Stimulated activated CD4-positive, alpha-beta T cell treated with anti-CD3 and anti-CD28 coated beads, Interleukin-15, amount 100 ng/mL, for 48 hours (primary cell): ENCODE measurements at regions not wholly inside any gene's neighbourhood (a gene's known extent, or its start where the extent isn't known, plus 50 kb on each side); places are given as distances from the start of the nearest gene placed in this dataset.
"Not testable (repeated sequence)": the region's sequence is repeated elsewhere in the genome, so short reads cannot be mapped to it uniquely, and the experiment has no call there.

ENCODE experiments used
- DNase-seq, 2 donors: peaks; one replicate each; pipeline ENCODE4 v3.0.0-alpha.2; 2020; ENCODE audit warnings: low read depth in 2 of 2

- not testable (repeated sequence) for DNase-seq
Measured at GRCh38 chr7:65146118-65146914, 139.8 kb upstream of the ERV3-1 start.

DNA sequence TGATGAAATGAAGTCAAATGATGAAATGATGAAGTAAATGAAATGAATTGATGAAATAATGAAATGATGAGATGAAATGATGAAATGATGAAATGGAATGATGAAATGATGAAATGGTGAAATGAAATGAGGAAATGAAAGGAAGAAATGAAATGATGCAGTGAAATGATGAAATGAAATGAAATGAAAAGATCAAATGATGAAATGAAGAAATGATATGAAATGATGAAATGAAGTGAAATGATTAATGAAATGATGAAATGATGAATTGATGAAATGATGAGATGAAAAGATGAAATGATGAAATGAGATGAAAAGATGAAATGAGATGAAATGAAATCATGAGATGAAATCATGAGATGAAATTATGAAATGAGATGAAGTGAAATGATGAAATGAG is 139.2 kb upstream of the ERV3-1 start:
- DNase-seq: not testable (repeated sequence)

DNA sequence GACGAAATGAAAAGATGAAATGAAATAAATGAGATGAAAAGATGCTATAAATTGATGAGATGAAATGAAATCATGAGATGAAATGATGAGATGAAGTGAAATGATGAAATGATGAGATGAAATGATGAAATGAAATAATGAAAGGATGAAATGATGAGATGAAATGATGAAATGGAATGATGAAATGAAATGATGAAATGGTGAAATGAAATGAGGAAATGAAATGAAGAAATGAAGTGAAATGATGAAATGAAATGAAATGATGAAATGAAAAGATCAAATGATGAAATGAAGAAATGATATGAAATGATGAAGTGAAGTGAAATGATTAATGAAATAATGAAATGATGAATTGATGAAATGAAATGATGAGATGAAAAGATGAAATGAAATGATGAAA is 138.5 kb upstream of the ERV3-1 start:
- DNase-seq: not testable (repeated sequence)

DNA sequence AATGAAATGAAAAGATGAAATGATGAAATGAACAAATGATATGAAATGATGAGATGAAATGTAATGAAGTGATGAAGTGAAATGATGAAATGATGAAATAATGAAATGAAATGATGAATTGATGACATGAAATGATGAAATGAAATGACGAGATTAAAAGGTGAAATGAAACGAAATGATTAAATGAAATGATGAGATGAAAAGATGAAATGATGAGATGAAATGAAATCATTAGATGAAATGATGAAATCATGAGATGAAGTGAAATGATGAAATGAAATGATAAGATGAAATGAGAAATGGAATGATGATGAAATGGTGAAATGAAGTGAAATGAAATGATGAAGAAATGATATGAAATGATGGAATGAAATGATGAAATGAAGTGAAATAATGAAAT is 138.1 kb upstream of the ERV3-1 start:
- not testable (repeated sequence) for DNase-seq

GRCh38 chr7:65144119-65144518 is 137.6 kb upstream of the ERV3-1 start:
- not testable (repeated sequence) for DNase-seq

GRCh38 chr7:65141894-65142293 is 135.4 kb upstream of the ERV3-1 start:
- DNase-seq: not testable (repeated sequence)

GRCh38 chr7:65141405-65141778 is 134.9 kb upstream of the ERV3-1 start:
- not testable (repeated sequence) for DNase-seq

- not testable (repeated sequence) for DNase-seq
Measured at GRCh38 chr7:65140543-65141404, 134.3 kb upstream of the ERV3-1 start.

GRCh38 chr7:65136850-65137249 is 130.4 kb upstream of the ERV3-1 start:
- not testable (repeated sequence) for DNase-seq

GRCh38 chr7:65133087-65133486 is 126.6 kb upstream of the ERV3-1 start:
- DNase-seq: not testable (repeated sequence)

GRCh38 chr7:65132256-65132655 is 125.8 kb upstream of the ERV3-1 start:
- DNase-seq: not testable (repeated sequence)

DNA sequence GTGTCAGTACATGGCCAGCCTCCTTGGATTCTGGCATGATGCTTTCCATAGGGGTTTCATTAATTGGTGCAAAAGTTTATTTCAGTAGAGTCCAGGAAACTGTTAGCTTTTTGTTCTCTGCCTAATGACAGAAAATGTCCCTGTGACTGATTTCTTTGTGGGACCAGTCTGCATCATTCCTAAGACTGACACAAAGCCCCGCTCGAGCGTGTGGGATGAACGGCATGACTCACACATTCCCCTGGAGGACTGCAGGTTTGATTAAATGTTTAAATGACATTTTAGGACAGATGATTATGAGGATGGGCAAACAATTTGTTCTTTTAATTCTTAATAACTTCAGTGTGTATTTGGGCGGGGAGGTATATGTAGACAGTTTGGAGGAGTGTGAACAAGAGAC is 120.9 kb upstream of the ERV3-1 start:
- DNase-seq: not testable (repeated sequence)

- not testable (repeated sequence) for DNase-seq
Measured at GRCh38 chr7:65124600-65124999, 118.1 kb upstream of the ERV3-1 start.

DNA sequence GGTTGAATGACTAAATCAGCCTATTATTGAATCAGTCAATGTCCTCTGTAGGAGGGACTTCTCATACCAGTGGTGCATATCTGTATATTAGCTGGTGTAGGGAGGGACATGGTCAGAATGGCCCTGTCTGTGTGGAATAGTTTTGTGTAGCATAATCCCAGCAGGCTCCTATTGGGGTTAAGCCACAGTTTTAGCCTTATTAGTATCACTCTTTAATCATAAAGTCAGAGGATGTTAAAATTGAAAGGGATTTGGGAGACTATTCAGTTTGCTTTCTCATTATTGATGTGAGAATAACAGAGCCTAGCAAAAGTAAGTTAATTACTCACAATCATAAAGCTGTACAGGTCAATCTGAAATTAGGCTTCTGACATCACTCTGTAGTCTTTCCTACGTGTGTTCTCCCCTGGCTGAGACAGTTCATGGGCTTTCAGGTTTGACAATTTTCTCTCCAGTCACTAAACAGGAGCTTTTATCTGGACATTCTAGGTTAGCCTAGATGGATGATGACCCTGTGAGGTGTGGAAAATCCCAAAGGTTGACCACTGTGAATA is 99.2 kb upstream of the ERV3-1 start:
- DNase-seq: not testable (repeated sequence)

DNA sequence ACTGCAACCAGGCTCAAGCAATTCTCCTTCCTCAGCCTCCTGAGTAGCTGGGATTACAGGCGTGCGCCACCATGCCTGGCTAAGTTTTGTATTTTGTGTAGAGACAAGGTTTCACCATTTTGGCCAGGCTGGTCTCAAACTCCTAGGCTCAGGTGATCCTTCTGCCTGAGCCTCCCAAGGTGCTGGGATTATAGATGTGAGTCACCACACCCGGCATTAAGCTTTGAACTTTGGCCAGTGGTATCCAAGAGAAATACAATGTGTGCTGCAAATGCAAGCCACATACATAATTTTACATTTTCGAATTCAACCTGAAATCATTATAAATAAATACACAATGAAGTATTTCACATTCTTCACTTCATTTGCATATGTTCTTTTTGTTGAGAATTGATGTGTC is 94.0 kb upstream of the ERV3-1 start:
- not testable (repeated sequence) for DNase-seq

GRCh38 chr7:65081669-65082055 is 75.2 kb upstream of the ERV3-1 start:
- not testable (repeated sequence) for DNase-seq

- peak; percentile 71 to 88 for DNase-seq
Measured at GRCh38 chr7:65080799-65081668, 74.5 kb upstream of the ERV3-1 start.

DNA sequence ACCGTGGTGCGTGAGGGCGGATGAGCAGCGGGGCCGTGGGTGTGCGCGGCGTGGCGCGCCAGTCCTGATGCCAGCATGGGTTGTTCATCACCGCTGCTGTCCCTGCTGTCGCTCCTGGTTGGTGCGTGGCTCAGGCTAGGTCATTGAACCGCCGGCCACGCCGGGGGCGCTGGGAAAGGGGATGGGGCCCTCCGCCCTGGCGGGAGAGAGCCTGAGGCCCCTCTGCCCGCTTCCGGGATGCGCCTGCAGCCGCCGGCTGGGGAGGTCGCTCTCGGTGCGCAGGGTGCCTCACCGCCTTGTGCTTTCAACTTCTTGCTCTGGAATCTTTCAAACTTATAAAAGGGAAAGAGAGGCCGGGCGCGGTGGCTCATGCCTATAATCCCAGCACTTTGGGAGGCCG is 68.5 kb upstream of the ERV3-1 start:
- DNase-seq: not testable (repeated sequence)

GRCh38 chr7:65073160-65073559 is 66.7 kb upstream of the ERV3-1 start:
- DNase-seq: not testable (repeated sequence)

DNA sequence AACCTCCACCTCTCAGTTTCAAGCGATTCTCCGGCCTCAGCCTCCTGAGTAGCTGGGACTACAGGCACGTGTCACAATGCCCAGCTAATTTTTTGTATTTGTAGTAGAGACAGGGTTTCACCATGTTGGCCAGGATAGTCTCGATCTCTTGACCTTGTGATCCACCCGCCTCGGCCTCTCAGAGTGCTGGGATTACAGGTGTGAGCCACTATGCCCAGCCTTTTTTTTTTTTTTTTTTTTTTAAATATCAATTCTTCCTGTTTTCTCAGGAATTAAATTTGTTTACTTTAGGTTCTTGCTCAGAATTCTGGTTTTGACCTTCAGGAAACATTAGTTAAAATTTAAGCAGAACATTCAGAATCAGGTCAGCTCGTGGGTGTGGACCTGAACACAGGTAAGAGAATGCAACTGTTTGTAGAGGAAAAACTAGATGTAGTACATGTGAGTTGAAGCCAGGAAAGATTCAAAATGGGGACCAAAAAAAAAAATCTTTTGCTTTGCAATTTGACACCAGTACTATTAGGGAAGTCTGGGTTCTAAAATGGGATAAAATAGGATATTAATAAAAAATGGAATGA is 65.5 kb upstream of the ERV3-1 start:
- DNase-seq: not testable (repeated sequence)

- not testable (repeated sequence) for DNase-seq
Measured at GRCh38 chr7:65069476-65069875, 63.0 kb upstream of the ERV3-1 start.
